ENCODE measurements at regions not wholly inside any gene's neighbourhood (a gene's known extent, or its start where the extent isn't known, plus 50 kb on each side); places are given as distances from the start of the nearest gene placed in this dataset.

DNA sequence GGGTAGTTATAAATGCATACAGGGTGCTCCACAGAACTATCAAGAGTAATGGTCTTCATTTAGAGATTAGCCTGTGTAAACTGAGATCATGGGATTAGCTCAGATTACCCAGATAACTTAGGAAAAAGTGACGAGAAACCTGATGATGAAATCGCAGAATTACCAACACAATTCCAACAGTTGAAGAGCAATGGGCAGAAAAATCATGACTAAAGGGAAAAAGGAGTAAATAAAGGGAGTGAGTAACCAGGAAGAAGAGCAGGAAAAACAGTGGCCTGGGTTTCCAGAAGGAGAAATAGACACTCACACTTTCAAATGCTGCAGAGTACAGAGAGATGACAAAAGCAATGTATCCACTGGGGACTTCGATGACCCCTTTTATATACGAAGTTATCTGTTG, 817.3 kb downstream of the TRIML1 start:
- Histone ChIP-seq H3K36me3 (ENCODE audit: control insufficient read depth in 1 of 2, insufficient read depth in 2 of 2, low read length in 2 of 2) (no peaks in the 10 kb centered on the region), H3K9ac (ENCODE audit: low read length) (no peak overlapping the region), H3K9me3 (ENCODE audit: control insufficient read depth in 1 of 2, insufficient read depth in 1 of 2, low read depth in 1 of 2, low read length in 2 of 2) (no peaks in the 10 kb centered on the region), H4K20me1 (ENCODE audit: insufficient read depth) (no peaks in the 10 kb centered on the region), H3K4me3 (replicated peaks in 1 of 2; ENCODE audit: low read depth in 1 of 2, low read length in 2 of 2) (no peak overlapping the region), H3K9me2 (ENCODE audit: insufficient read depth) (no peaks in the 10 kb centered on the region), H2AFZ (ENCODE audit: low read depth, low read length, poor library complexity, severe bottlenecking) (no peak overlapping the region), H3K79me2 (ENCODE audit: insufficient read depth, low read length) (no peaks in the 10 kb centered on the region), H3K4me2 (ENCODE audit: low read length) (no peak overlapping the region), H3K4me1 (ENCODE audit: control insufficient read depth in 1 of 2, insufficient read depth in 2 of 2, low read length in 2 of 2) (no peaks in the 10 kb centered on the region), H3K27ac (ENCODE audit: low read depth, low read length) (no peak overlapping the region), H3K27me3 (ENCODE audit: insufficient read depth, low read length) (no peaks in the 10 kb centered on the region)
- ChIA-PET CTCF (no interaction called here), POLR2A (no interaction called here), RAD21 (ENCODE audit: low non-redundant PET in 1 of 2, low total read pairs in 2 of 2, uncharacterized antibody in 2 of 2, unreplicated experiment in 2 of 2) (no interaction called here)
- TF ChIP-seq, protein P1, sequence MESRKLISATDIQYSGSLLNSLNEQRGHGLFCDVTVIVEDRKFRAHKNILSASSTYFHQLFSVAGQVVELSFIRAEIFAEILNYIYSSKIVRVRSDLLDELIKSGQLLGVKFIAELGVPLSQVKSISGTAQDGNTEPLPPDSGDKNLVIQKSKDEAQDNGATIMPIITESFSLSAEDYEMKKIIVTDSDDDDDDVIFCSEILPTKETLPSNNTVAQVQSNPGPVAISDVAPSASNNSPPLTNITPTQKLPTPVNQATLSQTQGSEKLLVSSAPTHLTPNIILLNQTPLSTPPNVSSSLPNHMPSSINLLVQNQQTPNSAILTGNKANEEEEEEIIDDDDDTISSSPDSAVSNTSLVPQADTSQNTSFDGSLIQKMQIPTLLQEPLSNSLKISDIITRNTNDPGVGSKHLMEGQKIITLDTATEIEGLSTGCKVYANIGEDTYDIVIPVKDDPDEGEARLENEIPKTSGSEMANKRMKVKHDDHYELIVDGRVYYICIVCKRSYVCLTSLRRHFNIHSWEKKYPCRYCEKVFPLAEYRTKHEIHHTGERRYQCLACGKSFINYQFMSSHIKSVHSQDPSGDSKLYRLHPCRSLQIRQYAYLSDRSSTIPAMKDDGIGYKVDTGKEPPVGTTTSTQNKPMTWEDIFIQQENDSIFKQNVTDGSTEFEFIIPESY (IDR thresholded peaks at IDR 0.05; ENCODE audit: extremely low read depth, insufficient replicate concordance, low read length) = no peak
- intact Hi-C loops (cut with micrococcal nuclease) = no loop called here
- BruUV-seq (replicated peaks) = no TSS peak
- DNase-seq (ENCODE audit: low read depth, low spot score) (no peak), ATAC-seq (no peak)

DNA sequence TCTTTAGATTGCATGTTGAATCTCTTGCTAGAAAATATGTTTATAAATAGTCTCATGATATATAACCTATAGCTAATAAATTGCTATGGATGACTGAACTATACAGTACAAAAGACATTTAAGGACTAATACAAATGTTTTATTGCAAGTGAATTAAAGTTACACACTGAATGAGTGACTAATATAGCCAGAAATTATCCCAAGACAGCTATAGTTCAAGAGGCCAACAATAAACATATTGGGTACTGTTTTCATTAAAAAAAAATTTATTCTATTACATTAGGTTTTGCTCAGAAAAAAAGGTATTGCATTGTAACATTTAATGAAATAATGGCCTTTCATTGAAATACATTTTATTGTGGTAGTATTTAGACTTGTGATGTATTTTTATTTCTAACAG, 819.1 kb downstream of the TRIML1 start:
- Histone ChIP-seq H3K4me1 (ENCODE audit: control insufficient read depth in 1 of 2, insufficient read depth in 2 of 2, low read length in 2 of 2) (no peaks in the 10 kb centered on the region), H3K4me3 (replicated peaks in 1 of 2; ENCODE audit: low read depth in 1 of 2, low read length in 2 of 2) (no peak overlapping the region), H3K9ac (ENCODE audit: low read length) (no peak overlapping the region), H3K4me2 (ENCODE audit: low read length) (no peak overlapping the region), H3K27ac (ENCODE audit: low read depth, low read length) (no peak overlapping the region), H3K79me2 (ENCODE audit: insufficient read depth, low read length) (no peaks in the 10 kb centered on the region), H4K20me1 (ENCODE audit: insufficient read depth) (no peaks in the 10 kb centered on the region), H3K36me3 (ENCODE audit: control insufficient read depth in 1 of 2, insufficient read depth in 2 of 2, low read length in 2 of 2) (no peaks in the 10 kb centered on the region), H2AFZ (ENCODE audit: low read depth, low read length, poor library complexity, severe bottlenecking) (no peak overlapping the region), H3K9me2 (ENCODE audit: insufficient read depth) (no peaks in the 10 kb centered on the region), H3K9me3 (ENCODE audit: control insufficient read depth in 1 of 2, insufficient read depth in 1 of 2, low read depth in 1 of 2, low read length in 2 of 2) (no peaks in the 10 kb centered on the region), H3K27me3 (ENCODE audit: insufficient read depth, low read length) (no peaks in the 10 kb centered on the region)
- no TSS peak for BruUV-seq (replicated peaks)
- intact Hi-C loops (cut with micrococcal nuclease) = no loop called here
- ChIA-PET CTCF (no interaction called here), RAD21 (ENCODE audit: low non-redundant PET in 1 of 2, low total read pairs in 2 of 2, uncharacterized antibody in 2 of 2, unreplicated experiment in 2 of 2) (no interaction called here), POLR2A (no interaction called here)
- ATAC-seq (no peak), DNase-seq (ENCODE audit: low read depth, low spot score) (no peak)
- TF ChIP-seq ELF1 (IDR thresholded peaks at IDR 0.05; ENCODE audit: borderline replicate concordance, low read depth) (no peak), FOSL1 (IDR thresholded peaks at IDR 0.05; ENCODE audit: low read depth) (no peak), POLR2AphosphoS5 (IDR thresholded peaks at IDR 0.05; ENCODE audit: low read depth, low read length) (no peak), CBX3 (IDR thresholded peaks at IDR 0.05; ENCODE audit: low read depth) (no peak), SP1 (IDR thresholded peaks at IDR 0.05; ENCODE audit: low read depth) (no peak), EZH2phosphoT487 (IDR thresholded peaks at IDR 0.05; ENCODE audit: borderline replicate concordance) (no peak), POLR2A (IDR thresholded peaks at IDR 0.05; ENCODE audit: borderline replicate concordance, extremely low read depth, insufficient read depth, insufficient read length) (no peak), JUND (IDR thresholded peaks at IDR 0.05) (no peak), EZH2 (IDR thresholded peaks at IDR 0.05) (no peak), TCF7L2 (IDR thresholded peaks at IDR 0.05; ENCODE audit: borderline replicate concordance, extremely low read depth, insufficient read depth, insufficient read length) (no peak), YY1 (IDR thresholded peaks at IDR 0.05; ENCODE audit: extremely low read depth, insufficient replicate concordance, low read depth, low read length) (no peak), SRF (IDR thresholded peaks at IDR 0.05; ENCODE audit: low read depth) (no peak), ZNF274 (IDR thresholded peaks at IDR 0.05; ENCODE audit: low read depth, low read length) (no peak), EGR1 (IDR thresholded peaks at IDR 0.05; ENCODE audit: low read depth) (no peak)
- TF ChIP-seq, protein P2, sequence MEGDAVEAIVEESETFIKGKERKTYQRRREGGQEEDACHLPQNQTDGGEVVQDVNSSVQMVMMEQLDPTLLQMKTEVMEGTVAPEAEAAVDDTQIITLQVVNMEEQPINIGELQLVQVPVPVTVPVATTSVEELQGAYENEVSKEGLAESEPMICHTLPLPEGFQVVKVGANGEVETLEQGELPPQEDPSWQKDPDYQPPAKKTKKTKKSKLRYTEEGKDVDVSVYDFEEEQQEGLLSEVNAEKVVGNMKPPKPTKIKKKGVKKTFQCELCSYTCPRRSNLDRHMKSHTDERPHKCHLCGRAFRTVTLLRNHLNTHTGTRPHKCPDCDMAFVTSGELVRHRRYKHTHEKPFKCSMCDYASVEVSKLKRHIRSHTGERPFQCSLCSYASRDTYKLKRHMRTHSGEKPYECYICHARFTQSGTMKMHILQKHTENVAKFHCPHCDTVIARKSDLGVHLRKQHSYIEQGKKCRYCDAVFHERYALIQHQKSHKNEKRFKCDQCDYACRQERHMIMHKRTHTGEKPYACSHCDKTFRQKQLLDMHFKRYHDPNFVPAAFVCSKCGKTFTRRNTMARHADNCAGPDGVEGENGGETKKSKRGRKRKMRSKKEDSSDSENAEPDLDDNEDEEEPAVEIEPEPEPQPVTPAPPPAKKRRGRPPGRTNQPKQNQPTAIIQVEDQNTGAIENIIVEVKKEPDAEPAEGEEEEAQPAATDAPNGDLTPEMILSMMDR (IDR thresholded peaks at IDR 0.05 in 2 of 3, conservative IDR thresholded peaks at IDR 0.05 in 1 of 3; ENCODE audit: borderline replicate concordance in 1 of 3, insufficient read depth in 1 of 3, low read depth in 2 of 3, low read length in 2 of 3) = no peak
- TF ChIP-seq, protein P3, sequence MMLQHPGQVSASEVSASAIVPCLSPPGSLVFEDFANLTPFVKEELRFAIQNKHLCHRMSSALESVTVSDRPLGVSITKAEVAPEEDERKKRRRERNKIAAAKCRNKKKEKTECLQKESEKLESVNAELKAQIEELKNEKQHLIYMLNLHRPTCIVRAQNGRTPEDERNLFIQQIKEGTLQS (IDR thresholded peaks at IDR 0.05) = no peak
- TF ChIP-seq, protein P4, sequence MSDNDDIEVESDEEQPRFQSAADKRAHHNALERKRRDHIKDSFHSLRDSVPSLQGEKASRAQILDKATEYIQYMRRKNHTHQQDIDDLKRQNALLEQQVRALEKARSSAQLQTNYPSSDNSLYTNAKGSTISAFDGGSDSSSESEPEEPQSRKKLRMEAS (IDR thresholded peaks at IDR 0.05) = no peak
